ENCODE measurements at regions not wholly inside any gene's neighbourhood (a gene's known extent, or its start where the extent isn't known, plus 50 kb on each side); places are given as distances from the start of the nearest gene placed in this dataset.

- no peak for TF ChIP-seq CTCF (IDR thresholded peaks at IDR 0.05)
- TF ChIP-seq POLR2A (IDR thresholded peaks at IDR 0.05): no peak
Observed at GRCh38 chr10:70962686-70963085, 74.3 kb upstream of the PCBD1 start.

All from testis (tissue), 2 donors.